ENCODE measurements at regions not wholly inside any gene's neighbourhood (a gene's known extent, or its start where the extent isn't known, plus 50 kb on each side); places are given as distances from the start of the nearest gene placed in this dataset.
A peak's percentile ranks its signal among the peaks of the same experiment; 100 is the strongest.

DNA sequence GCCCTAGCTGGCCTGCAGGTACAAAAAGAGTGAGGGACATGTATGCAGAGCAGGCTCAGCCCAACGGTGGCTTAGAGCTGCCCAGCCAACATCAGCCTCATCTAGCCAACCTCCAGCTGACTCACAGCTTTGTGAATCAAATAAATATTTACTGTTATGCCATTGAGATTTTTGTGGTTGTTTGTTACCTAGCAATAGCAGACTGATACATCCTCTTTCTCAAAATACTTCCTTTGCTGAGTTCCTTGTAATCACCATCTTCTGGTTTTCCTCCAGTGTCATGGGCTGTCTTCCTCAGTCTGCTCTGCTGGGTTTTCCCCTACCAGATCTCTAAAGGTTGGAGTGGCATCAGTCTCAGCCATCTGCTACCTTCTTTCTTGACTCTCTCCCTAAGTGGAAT, 126.6 kb upstream of the SLC1A4 start:
- H3K4me3 ChIP-seq (ENCODE audit: low read depth, low read length), result no peak overlapping the region
- H2AFZ ChIP-seq (ENCODE audit: low read length, unreplicated experiment), result no peak overlapping the region
- H3K4me1 ChIP-seq (ENCODE audit: control insufficient read depth, insufficient read depth, low read length, unreplicated experiment), result peaks cover 53% of the 10 kb centered on the region
- no peaks in the 10 kb centered on the region for H3K36me3 ChIP-seq (ENCODE audit: insufficient read depth, low read length)
- no peaks in the 10 kb centered on the region for H3K27me3 ChIP-seq (ENCODE audit: insufficient read depth, low read length)
- no peaks in the 10 kb centered on the region for H3K79me2 ChIP-seq (ENCODE audit: control insufficient read depth, insufficient read depth, low read length, unreplicated experiment)
- no peak overlapping the region for H3K27ac ChIP-seq (ENCODE audit: low read depth, low read length)

DNA sequence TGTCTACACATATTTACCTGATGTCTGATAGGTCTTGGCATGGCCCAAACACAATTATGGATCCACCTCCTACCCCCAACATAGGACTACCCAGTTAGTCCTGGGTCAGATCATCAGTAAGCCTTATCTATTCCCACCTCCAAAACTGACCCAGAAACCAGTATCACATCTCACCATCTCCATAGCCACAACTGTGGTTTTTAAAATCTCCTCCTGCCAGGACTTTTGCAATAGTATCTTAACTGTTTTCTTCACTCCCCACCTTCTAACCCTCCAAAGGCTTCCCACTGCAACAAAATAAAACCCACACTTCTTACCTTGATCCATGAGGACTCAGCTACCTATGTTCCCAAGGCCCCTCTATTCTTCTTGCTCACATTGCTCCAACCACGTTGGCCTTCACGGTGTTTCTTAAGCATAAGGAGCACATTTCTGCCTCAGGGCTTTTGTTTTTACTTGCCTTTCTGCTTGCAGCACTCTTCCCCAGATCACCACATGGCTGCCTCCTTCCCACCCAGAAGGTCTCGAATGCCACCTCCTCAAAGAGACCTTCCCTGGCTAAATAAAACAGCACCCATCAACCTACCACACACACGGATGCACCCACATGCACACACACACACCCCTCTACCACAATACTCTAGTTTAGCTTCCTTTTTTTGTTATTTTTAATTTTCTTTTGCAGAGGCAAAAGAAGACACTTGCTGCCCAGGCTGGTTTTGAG, 125.9 kb upstream of the SLC1A4 start:
- Histone ChIP-seq H2AFZ (ENCODE audit: low read length, unreplicated experiment) (no peak overlapping the region), H3K27me3 (ENCODE audit: insufficient read depth, low read length) (peaks cover 3% of the 10 kb centered on the region; the same call in 1 of the 2 replicates), H3K27ac (ENCODE audit: low read depth, low read length) (no peak overlapping the region), H3K79me2 (ENCODE audit: control insufficient read depth, insufficient read depth, low read length, unreplicated experiment) (no peaks in the 10 kb centered on the region), H3K4me3 (ENCODE audit: low read depth, low read length) (no peak overlapping the region), H3K4me1 (ENCODE audit: control insufficient read depth, insufficient read depth, low read length, unreplicated experiment) (peaks cover 46% of the 10 kb centered on the region), H3K36me3 (ENCODE audit: insufficient read depth, low read length) (no peaks in the 10 kb centered on the region)

DNA sequence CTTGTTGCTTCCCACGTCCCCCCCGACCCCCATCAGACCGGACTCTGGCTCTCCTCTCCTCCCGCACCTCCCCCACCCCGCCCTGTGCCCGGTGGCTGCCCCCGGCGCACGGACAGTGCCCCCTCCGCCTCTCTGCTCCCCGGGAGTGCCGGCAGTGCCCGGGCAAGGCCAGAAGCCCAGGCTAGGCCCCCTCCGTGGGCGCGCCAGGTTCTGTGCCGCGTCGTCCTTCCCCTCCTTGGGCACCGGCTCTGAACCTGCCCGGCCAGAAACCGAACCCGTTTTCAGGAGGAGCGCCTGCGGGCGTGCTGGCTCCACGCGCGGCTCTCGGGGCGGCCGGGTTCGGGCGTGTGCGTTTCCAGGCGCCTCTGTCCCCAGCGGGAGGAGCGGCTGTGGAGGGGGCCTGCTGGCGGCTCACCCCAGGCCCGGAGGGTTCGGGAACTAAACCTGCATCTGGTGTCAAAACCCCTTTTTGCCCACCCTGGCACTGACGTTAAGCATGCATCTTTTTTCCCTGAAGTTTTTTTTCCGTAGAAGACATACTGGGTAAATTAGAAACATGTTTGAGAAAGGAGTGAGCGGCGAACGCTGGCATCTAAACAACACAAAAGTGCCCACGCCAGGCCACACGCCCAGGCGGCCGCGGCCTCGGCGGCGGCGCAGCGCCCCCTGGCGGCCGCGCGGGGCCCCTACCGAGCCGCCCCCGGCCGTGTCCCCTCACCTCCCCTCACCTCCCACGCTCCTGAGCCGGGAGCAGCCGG, 123.9 kb upstream of the SLC1A4 start:
- H2AFZ ChIP-seq (ENCODE audit: low read length, unreplicated experiment), result peak overlapping the region; percentile 59
- peaks cover 29% of the 10 kb centered on the region for H3K4me1 ChIP-seq (ENCODE audit: control insufficient read depth, insufficient read depth, low read length, unreplicated experiment)
- H3K79me2 ChIP-seq (ENCODE audit: control insufficient read depth, insufficient read depth, low read length, unreplicated experiment), result no peaks in the 10 kb centered on the region
- no peaks in the 10 kb centered on the region for H3K36me3 ChIP-seq (ENCODE audit: insufficient read depth, low read length)
- peak overlapping the region; percentile 40; the same call in 1 of the 2 replicates for H3K27ac ChIP-seq (ENCODE audit: low read depth, low read length)
- H3K4me3 ChIP-seq (ENCODE audit: low read depth, low read length), result peak overlapping the region; percentile 72
- peaks cover 11% of the 10 kb centered on the region; the same call in 1 of the 2 replicates for H3K27me3 ChIP-seq (ENCODE audit: insufficient read depth, low read length)

DNA sequence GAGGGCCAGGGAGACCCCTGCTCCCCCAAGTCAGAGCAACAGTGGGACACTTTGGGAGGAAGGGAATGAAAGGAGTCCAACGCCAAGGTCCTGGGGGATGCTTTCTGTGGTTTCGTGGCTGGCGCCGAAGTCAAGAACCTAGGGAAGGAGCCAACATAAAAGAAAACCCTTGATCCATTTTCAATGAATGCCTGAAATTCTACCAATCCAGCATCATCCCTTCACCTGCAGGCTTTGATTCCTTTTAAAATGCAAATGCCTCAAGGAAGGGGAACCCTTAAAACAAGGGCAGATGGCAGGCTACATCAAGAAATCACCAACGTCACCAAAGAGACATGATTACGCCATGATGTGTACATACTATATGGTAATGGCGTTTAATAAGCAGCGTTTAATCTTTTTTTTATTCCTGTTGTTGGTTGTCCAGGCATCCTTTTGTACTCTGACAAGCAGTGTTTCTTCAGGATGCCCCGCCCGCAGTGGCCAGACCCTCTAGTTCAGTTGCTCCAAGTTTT, 123.3 kb upstream of the SLC1A4 start:
- no peaks in the 10 kb centered on the region for H3K79me2 ChIP-seq (ENCODE audit: control insufficient read depth, insufficient read depth, low read length, unreplicated experiment)
- H3K4me1 ChIP-seq (ENCODE audit: control insufficient read depth, insufficient read depth, low read length, unreplicated experiment), result peaks cover 25% of the 10 kb centered on the region
- H3K4me3 ChIP-seq (ENCODE audit: low read depth, low read length), result peak overlapping the region; percentile 72
- H3K27me3 ChIP-seq (ENCODE audit: insufficient read depth, low read length), result peaks cover 11% of the 10 kb centered on the region; the same call in 1 of the 2 replicates
- no peak overlapping the region for H3K27ac ChIP-seq (ENCODE audit: low read depth, low read length)
- H3K36me3 ChIP-seq (ENCODE audit: insufficient read depth, low read length), result no peaks in the 10 kb centered on the region
- no peak overlapping the region for H2AFZ ChIP-seq (ENCODE audit: low read length, unreplicated experiment)

DNA sequence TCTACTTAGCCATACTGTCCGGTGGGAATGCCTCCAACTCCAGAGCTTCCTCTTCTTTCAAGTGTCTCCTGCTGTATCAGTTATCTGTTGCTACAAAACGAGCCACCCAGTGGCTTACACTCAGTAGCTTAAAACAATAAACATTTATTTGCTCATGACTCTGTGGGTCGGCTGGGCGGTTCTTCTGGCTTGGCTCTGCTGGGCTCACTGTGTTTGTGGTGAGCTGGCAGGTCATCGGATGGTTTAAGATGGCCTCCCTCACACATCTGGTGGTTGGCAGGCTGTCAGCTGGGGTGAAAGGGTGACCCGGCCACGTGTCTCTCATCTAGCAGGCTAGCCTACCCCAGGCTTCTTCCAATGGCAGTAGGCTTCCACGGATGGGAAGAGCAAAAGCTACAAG, 122.4 kb upstream of the SLC1A4 start:
- Histone ChIP-seq H3K36me3 (ENCODE audit: insufficient read depth, low read length) (no peaks in the 10 kb centered on the region), H2AFZ (ENCODE audit: low read length, unreplicated experiment) (no peak overlapping the region), H3K4me3 (ENCODE audit: low read depth, low read length) (peak overlapping the region; percentile 72; the same call in 1 of the 2 replicates), H3K4me1 (ENCODE audit: control insufficient read depth, insufficient read depth, low read length, unreplicated experiment) (peaks cover 25% of the 10 kb centered on the region), H3K27ac (ENCODE audit: low read depth, low read length) (no peak overlapping the region), H3K27me3 (ENCODE audit: insufficient read depth, low read length) (peaks cover 11% of the 10 kb centered on the region; the same call in 1 of the 2 replicates), H3K79me2 (ENCODE audit: control insufficient read depth, insufficient read depth, low read length, unreplicated experiment) (no peaks in the 10 kb centered on the region)

DNA sequence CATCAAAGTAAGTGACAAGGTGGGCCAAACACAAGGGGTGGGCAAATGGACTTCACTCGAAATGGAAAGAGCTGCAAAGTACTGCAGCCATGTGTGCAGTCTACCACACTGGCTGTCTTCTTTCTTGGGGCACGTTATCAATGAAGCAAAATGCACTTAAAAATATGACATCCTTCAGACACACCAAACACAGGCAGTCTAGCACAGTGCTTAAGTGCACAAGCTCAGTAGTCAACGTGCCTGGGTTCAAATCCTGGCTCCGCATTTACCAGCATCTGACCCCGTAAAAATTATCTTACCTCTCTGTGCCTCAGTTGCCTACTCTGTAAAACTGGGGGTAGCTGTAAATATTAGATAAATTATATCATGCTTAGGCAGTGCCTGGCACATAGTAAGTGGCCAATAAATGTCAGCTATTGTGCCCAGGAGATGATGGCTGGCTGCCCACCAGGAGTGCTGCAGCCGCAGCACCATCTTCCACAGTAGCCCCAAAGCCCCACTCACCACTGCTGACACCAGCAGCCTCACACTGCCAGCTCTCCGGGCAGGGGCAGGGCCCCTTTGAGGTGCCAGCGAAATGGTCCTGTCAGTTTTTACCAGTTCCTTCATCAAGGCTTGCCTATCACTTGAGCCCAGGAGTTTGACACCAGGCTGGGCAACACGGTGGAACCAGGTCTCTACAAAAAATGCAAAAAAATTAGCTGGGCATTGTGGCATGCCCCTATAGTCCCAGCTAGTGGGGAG, 121.8 kb upstream of the SLC1A4 start:
- no peak overlapping the region for H2AFZ ChIP-seq (ENCODE audit: low read length, unreplicated experiment)
- no peaks in the 10 kb centered on the region for H3K79me2 ChIP-seq (ENCODE audit: control insufficient read depth, insufficient read depth, low read length, unreplicated experiment)
- H3K36me3 ChIP-seq (ENCODE audit: insufficient read depth, low read length), result no peaks in the 10 kb centered on the region
- no peak overlapping the region for H3K4me3 ChIP-seq (ENCODE audit: low read depth, low read length)
- H3K4me1 ChIP-seq (ENCODE audit: control insufficient read depth, insufficient read depth, low read length, unreplicated experiment), result peaks cover 25% of the 10 kb centered on the region
- no peak overlapping the region for H3K27ac ChIP-seq (ENCODE audit: low read depth, low read length)
- H3K27me3 ChIP-seq (ENCODE audit: insufficient read depth, low read length), result peaks cover 11% of the 10 kb centered on the region; the same call in 1 of the 2 replicates

DNA sequence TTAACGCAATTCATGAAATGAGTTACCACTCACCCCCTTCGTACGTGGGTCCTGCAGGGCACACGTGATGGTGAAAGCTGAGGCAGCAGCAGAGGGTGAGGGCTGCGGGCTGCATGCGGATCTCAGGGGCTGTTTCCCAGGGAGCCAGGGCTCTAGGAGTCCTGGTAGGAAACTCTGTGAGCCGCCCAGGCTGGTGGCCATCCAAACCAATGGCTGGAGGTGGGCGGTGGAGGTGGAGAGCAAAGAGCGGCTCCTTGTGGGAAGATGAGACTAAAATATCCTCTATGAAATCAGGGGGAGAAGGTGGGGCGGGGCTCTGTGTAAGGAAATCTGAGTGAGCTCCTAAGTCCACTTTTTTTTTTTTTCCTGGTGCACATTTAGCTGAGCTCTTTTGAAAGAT, 120.1 kb upstream of the SLC1A4 start:
- no peaks in the 10 kb centered on the region for H3K36me3 ChIP-seq (ENCODE audit: insufficient read depth, low read length)
- H3K27me3 ChIP-seq (ENCODE audit: insufficient read depth, low read length), result peaks cover 11% of the 10 kb centered on the region; the same call in 1 of the 2 replicates
- peaks cover 29% of the 10 kb centered on the region for H3K4me1 ChIP-seq (ENCODE audit: control insufficient read depth, insufficient read depth, low read length, unreplicated experiment)
- no peak overlapping the region for H3K4me3 ChIP-seq (ENCODE audit: low read depth, low read length)
- no peak overlapping the region for H3K27ac ChIP-seq (ENCODE audit: low read depth, low read length)
- no peak overlapping the region for H2AFZ ChIP-seq (ENCODE audit: low read length, unreplicated experiment)
- H3K79me2 ChIP-seq (ENCODE audit: control insufficient read depth, insufficient read depth, low read length, unreplicated experiment), result no peaks in the 10 kb centered on the region

DNA sequence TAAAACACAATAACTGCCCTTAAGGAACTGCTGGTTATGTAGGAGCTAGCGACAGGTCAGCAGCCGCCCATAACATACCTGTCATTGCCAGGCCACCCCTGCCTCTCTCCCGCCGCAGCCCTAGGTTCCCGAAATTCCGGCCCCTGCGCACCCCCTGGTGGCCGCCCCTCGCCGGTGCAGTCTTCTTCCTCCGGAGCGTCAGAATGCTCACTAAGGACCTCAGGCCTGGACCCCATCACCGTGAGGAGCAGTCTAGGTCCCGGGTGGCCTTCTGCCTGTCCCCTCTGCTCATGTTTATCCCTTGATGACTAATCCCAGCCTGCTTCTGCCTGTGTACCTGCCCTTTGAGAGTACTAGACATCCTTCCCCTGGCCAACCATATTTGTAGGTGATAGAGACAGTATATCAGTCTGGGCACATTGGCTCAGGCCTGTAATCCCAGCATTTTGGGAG, 115.7 kb upstream of the SLC1A4 start:
- Histone ChIP-seq H3K79me2 (ENCODE audit: control insufficient read depth, insufficient read depth, low read length, unreplicated experiment) (no peaks in the 10 kb centered on the region), H3K4me3 (ENCODE audit: low read depth, low read length) (peak overlapping the region; percentile 66), H3K27me3 (ENCODE audit: insufficient read depth, low read length) (peaks cover 5% of the 10 kb centered on the region; the same call in 1 of the 2 replicates), H3K27ac (ENCODE audit: low read depth, low read length) (no peak overlapping the region), H2AFZ (ENCODE audit: low read length, unreplicated experiment) (peak overlapping the region; percentile 88), H3K36me3 (ENCODE audit: insufficient read depth, low read length) (no peaks in the 10 kb centered on the region), H3K4me1 (ENCODE audit: control insufficient read depth, insufficient read depth, low read length, unreplicated experiment) (peaks cover 20% of the 10 kb centered on the region)

DNA sequence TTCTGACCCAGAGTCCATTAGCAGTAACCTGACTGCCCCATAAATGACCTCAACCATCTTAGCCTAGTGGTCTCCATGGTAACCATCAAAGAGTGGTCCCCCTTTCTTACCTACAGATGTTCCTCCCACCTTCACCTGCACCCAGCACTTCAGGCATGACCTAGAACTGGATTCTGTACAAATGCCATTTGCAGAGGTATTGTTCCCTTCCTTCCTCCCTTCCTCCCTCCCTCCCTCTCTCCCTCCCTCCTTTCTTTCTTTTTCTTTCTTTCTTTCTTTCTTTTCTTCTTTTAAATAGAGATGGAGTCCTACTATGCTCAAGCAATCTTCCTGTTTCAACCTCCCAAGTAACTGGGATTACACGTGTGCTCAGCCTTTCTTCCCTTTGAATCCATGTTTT, 114.6 kb upstream of the SLC1A4 start:
- Histone ChIP-seq H2AFZ (ENCODE audit: low read length, unreplicated experiment) (no peak overlapping the region), H3K36me3 (ENCODE audit: insufficient read depth, low read length) (no peaks in the 10 kb centered on the region), H3K27me3 (ENCODE audit: insufficient read depth, low read length) (no peaks in the 10 kb centered on the region), H3K79me2 (ENCODE audit: control insufficient read depth, insufficient read depth, low read length, unreplicated experiment) (no peaks in the 10 kb centered on the region), H3K4me3 (ENCODE audit: low read depth, low read length) (no peak overlapping the region), H3K27ac (ENCODE audit: low read depth, low read length) (no peak overlapping the region), H3K4me1 (ENCODE audit: control insufficient read depth, insufficient read depth, low read length, unreplicated experiment) (peaks cover 20% of the 10 kb centered on the region)

DNA sequence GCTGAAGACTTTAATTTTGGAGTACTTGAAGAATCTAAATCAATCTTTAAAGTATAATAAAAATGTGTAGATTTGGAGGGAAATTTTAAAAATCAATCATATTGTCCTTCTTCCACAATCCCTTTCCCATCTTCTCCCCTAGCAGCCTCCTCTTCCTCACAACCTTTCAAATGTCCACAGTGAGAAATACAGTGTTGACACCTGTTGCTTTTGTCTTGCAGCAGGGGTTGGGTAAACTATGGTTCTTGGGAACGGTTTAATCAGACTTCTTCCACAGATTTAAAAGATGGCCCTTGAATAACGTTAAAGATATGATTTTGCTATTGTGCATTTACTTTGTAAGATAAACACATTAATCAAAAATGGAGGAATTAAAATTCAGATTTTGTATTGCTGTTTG, 113.8 kb upstream of the SLC1A4 start:
- no peak overlapping the region for H2AFZ ChIP-seq (ENCODE audit: low read length, unreplicated experiment)
- no peaks in the 10 kb centered on the region for H3K27me3 ChIP-seq (ENCODE audit: insufficient read depth, low read length)
- H3K27ac ChIP-seq (ENCODE audit: low read depth, low read length), result no peak overlapping the region
- no peaks in the 10 kb centered on the region for H3K79me2 ChIP-seq (ENCODE audit: control insufficient read depth, insufficient read depth, low read length, unreplicated experiment)
- no peaks in the 10 kb centered on the region for H3K36me3 ChIP-seq (ENCODE audit: insufficient read depth, low read length)
- H3K4me3 ChIP-seq (ENCODE audit: low read depth, low read length), result no peak overlapping the region
- H3K4me1 ChIP-seq (ENCODE audit: control insufficient read depth, insufficient read depth, low read length, unreplicated experiment), result peaks cover 20% of the 10 kb centered on the region

Measured in ACC112 (cell line).